ENCODE measurements at regions not wholly inside any gene's neighbourhood (a gene's known extent, or its start where the extent isn't known, plus 50 kb on each side); places are given as distances from the start of the nearest gene placed in this dataset.
"Not testable (repeated sequence)": the region's sequence is repeated elsewhere in the genome, so short reads cannot be mapped to it uniquely, and the experiment has no call there.

DNA sequence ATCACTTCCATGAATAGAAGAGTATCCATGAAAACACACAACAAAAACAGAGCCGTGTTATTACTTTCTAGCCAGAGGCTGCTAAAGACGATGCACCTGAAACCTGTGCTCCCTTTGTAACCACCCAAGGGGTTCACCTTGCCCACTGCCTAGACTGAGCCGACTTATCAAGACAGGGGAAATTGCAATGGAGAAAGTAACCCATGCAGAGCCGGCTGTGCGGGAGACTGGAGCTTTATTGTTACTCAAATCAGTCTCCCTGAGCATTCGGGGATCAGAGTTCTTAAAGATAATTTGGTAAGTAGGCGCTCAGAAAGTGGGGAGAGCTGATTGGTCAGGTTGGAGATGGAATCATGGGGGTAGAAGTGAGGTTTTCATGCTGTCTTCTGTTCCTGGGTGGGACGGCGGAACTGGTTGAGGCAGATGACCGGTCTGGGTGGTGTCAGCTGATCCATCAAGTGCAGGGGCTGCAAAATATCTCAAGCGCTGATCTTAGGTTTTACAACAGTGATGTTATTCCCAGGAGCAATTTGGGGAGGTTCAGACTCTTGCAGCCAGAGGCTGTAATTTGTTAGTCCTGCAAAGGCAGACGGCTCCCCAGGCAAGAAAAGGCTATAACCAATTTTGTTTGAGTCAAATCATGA lies 366.6 kb downstream of the PREX1 start:
- DNase-seq: no peak

DNA sequence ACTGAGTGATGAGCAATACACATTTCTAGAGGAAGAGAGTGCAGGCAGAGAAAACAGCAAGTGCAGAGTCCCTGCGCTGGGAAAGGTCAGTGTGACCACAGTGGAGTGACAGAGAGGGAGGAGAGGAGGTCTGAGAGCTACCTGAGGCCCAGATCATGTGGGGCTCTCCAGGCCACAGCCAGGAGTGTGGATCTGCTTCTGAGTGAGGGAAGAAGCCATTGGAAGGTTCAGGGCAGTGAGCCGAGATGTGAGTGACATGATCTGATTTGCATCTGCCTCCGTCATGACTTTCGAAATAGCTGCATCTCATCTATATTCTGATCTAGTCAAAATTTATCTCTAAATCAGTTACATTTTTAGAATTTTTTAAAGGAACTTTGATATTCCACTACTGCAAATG lies 367.1 kb downstream of the PREX1 start:
- DNase-seq: no peak

DNA sequence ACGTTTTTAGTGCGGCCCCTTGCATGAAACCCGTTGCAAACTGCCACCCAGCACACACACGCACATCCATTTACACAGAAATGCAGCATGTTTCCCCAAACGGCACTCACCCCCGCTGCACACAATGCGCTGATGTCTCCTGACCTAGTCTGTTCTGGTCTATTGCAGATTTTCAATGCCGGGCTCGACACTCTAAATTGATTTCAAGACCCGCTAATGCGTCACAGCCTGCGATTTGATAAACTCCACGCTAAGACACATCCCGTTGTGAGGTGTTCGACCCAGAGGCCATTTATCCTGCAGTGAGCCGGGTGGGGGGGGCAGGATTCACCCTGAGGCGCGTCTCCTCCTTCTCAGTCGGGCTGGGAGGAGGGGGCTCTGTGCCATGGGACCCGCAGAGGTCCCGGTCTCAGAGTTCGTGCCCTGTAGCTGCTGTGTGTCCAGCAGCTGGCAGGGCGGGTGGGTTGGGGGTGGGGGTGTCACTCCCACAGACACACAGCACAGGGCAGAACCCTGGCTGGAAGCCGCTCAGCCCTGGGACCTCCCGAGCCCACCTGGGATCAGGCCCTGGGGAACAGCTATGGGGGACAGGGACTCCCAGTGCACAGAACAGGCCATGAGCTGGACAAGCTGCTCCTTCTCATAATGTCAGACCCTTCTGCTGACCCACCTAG lies 367.9 kb downstream of the PREX1 start:
- DNase-seq: no peak

GRCh38 chr20:48458601-48459385 lies 369.0 kb downstream of the PREX1 start:
- DNase-seq: no peak

GRCh38 chr20:48458003-48458377 lies 369.8 kb downstream of the PREX1 start:
- no peak for DNase-seq

GRCh38 chr20:48457193-48458002 lies 370.4 kb downstream of the PREX1 start:
- no peak for DNase-seq

DNA sequence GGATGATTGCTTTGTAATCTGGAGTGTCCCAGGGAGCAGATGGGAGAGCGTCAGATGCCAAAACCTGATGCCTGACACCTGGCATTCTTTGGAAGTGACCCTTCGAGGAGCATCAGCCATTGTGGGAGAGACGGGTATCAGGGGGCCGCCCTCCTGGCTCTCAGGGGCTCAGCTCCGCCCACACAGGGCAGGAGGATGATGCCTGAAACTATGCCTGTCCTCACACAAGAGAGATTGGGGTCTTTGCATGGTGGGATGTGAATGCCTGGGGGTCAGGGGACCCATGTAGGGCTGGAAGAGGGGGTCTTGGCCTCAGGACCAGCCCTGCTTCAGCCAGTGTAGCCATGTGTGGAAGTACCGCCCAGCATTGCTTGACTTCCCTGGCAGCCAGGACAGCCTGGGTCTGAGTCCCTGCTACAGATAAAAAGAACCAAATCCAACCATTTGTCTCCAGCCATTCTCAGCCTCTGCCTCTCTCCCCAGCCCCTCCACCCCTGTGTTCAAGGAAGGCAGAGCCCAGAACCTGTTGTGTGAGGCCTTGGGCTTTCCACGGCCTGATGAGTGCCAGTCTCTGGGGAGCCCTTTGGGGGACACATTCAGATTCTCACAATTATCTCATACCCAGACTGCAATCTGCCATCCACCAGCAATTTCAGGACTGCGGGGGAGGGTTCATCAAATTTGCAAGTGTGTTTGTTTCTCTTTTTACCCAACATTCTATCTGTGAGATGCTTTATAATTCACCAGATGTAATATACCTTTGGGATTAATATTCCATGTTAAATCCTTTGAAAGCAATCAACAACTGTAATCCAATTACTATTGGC lies 371.2 kb downstream of the PREX1 start:
- DNase-seq: no peak

DNA sequence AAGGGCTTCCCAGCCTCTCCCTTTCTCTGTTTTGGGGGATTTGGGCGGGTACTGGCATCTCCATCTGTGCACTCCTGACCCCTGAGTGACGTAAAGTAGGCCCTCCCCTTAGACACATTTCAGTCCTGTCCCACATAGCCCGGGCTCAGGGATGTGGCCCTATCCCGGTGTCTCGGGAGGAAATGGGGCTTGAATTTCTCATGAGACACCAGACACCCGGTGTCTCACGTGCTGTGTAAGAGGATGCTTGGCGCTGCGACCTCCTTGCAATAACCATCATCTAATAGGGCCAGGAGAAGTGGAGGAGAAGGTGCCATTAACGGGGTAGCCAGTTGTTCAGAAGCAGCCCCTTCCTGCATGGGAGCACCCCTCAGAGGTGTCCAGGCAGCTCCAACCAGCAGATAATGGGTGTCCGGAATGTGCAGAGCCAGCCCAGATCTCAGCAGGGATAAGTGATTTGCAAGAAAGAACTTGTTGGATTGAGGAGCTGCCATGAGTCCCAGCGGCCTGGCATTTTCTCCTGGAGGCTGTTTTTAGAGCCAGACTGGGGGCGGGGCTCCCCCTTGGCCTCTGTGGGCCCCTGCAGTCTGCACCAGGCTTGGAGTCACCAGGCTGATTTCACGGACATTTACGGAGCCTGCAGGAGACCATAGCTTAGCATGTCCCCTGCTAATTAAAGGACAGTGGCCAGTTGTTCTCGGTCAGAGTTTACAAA lies 372.0 kb downstream of the PREX1 start:
- DNase-seq: no peak

DNA sequence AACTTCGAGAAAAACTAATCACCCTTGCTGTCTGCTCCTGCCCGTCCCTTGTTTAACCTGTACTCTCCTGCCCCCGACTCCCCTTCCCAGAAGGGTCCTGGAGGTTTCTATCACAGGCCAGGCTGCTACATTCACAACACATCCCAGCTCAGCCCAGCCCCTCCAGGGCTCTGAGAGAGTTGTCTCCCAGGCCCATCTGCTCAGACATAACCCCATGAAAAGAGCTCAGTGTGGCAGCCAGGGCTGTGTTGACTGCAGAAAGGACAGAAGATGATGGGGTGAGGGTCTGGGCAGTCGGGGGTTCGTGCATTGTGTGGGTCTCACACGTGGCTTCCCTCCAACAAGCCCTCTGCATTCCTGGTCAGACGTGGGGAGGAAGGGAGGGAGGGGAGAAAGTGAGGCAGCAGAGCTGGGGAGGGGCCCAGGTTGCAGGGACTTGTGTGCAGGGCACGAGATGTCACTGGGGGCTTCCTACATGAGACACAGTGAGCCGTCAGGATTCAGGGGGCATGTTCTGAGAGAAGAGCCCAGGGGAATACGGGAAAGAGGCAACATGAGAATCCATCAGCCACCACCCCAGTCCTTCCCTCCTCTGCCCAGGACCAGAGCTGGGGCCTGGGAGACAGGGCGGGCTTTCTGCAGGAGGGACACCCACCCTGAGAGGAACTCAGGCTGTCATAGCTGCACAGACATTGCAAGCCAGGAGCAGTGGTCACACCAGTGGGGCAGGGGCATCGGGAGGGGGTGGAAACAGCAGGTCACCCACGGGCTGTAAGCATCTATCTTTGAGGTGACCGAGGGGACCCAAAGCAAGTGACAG lies 372.9 kb downstream of the PREX1 start:
- no peak for DNase-seq

- no peak for DNase-seq
Observed at GRCh38 chr20:48453477-48454093, 374.2 kb downstream of the PREX1 start.

DNA sequence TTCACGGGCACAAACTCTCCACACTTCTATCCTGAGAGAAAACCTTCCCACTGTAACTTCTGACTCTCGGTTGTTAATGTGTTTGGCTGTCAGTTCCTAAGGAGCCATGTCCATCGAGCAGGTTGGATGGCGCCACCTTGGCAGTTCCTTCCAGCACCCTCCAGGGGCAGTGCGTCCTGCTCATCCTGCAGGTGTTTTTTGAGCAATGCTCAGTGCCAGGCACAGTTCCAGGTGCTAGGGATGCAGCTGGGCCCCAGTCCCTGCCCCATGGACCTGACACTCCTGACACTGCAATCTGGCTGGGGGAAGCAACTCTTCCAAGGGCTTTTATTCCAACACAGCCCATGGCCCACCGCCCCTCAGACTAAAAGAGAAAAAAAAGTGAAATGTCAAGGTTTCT lies 376.4 kb downstream of the PREX1 start:
- no peak for DNase-seq

DNA sequence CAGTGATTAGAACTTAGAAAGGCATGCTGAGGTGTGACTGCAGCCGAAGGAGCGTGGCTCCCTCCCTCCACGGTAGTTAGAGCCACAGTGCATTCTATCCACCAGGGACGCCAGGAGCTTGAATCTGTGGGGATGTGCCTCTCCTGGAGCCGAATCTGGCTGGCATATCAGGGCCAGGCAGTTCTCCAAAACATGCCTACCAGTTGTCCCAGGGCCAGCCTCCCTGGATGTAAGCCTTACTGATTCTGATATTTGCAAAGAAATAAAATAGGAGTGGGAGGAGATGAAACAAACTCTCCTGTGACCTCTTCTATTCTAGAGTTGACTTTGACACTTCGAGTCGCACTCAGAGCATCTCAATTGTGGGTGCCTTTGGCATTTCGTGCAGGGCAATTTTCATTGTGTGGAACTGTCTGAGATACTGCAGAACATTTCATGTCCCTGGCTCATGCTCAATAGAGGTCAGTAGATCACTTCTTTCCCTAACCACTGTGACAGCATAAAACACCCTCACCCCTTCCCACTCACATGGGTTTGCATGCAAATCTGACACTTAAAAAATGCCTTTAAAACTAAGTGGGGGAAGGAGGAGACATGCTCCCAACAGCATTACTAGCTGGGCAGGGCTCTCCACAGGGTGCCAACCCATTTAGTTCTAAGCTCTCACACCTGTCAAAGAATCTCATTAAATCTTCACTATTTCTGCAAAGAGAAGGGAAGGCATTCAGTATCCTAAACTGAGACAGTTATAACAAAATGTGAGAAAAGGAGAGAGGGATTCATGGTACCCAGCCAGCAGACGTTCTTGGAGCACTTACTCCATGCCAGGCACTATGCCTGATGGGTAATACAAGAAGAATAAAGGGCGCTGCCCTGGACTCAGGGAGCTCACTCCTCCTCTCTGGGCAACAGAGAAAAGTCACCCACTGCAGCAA lies 378.9 kb downstream of the PREX1 start:
- no peak for DNase-seq

DNA sequence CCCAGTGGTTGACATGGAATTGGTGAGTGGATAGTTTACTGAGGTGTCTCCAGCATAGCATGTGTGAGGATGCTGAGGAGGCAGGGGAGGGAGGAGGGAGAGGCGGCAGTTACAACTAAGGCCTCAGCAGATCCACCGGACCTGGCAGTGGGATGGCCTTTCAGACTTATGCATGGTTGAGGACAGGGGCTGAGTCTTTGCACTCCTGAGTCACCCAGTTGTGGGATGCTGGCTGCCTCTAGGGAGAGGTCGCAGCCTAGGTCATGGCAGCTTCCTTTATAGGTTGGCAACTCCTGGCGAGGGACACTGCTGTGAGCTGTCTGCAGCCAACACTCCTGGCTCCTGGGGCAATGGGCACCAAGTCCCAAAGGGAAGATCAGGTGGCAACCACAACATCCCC lies 380.3 kb downstream of the PREX1 start:
- DNase-seq: no peak

DNA sequence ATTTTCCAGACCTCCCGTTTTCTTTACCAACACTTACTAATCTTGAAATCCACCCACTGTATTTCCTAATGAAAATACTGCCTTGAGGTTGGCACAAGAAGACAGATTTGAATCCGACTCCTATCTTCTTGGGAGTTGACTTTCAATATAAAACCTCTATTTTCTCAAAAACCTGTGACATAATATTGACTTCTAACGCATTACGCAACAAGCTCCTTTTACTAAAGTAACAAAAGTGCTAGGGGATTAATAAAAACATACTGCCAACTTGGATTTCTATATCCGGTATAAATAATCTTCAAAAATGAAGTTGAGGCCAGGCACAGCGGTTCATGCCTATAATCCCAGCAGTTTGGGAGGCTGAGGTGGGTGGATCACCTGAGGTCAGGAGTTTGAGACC lies 382.0 kb downstream of the PREX1 start:
- DNase-seq: no peak

GRCh38 chr20:48444249-48444648 lies 383.6 kb downstream of the PREX1 start:
- no peak for DNase-seq

- no peak for DNase-seq
Observed at GRCh38 chr20:48440916-48441315, 386.9 kb downstream of the PREX1 start.

DNA sequence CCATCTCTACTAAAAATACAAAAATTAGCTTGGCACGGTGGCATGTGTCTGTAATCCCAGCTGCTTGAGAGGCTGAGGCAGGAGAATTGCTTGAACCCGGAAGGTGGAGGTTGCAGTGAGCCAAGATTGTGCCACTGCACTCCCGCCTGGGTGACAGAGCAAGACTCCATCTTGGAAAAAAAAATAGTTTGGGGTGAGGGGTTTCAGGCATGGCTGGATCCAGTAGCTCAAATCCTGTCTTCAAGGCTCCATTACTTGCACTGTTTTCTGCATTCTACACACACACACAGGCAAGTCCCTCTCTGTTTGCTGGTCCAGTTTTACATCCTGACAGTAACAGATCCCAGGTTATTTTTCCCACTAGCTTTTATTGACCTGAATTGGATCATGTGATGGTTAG lies 387.5 kb downstream of the PREX1 start:
- DNase-seq: not testable (repeated sequence)

- DNase-seq: no peak
Observed at GRCh38 chr20:48437146-48437545, 390.7 kb downstream of the PREX1 start.

DNA sequence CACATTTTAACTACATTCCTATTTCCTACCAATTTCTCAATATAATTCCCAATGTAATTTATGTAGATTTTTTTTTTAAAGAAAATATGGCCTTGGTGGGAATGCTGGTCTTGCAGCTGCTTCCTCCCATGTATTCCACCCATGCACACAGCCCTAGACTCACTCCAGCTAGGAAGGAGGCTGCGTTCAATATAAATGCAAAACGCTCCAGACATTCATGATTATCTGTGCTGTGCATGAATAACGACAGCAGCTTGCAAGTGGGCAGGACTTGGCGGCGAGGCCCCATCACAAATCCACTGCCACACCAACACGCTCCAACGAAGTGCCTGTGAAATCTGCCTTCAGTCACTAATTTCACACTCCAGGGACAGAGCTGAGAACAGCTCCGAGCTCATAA lies 391.2 kb downstream of the PREX1 start:
- not testable (repeated sequence) for DNase-seq
